ENCODE measurements at regions not wholly inside any gene's neighbourhood (a gene's known extent, or its start where the extent isn't known, plus 50 kb on each side); places are given as distances from the start of the nearest gene placed in this dataset.

GRCh38 chr2:4269885-4270284 lies 566.5 kb downstream of the DCDC2C start:
- WGBS, 2 donors: 83 to 95% methylated on average over 2 of the region's 2 CpGs
- intact Hi-C loops (cut with DNase I; ENCODE audit: low total_unique reads): no loop called here
- TF ChIP-seq POLR2A (IDR thresholded peaks at IDR 0.05) (no peak), CTCF (IDR thresholded peaks at IDR 0.05) (no peak)

GRCh38 chr2:4272261-4272858 lies 569.0 kb downstream of the DCDC2C start:
- TF ChIP-seq POLR2A (IDR thresholded peaks at IDR 0.05) (no peak), CTCF (IDR thresholded peaks at IDR 0.05) (no peak)
- intact Hi-C loops (cut with DNase I; ENCODE audit: low total_unique reads): no loop called here
- 80 to 84% methylated on average over 13 of the region's 13 CpGs for WGBS, 2 donors
- DNase-seq (ENCODE audit: low spot score in 2 of 2): no peak
- no peak overlapping the region for H3K4me3 ChIP-seq (ENCODE audit: low read depth, poor library complexity, severe bottlenecking)

More at GRCh38 chr2:4269885-4270284, 566.5 kb downstream of the DCDC2C start:
- DNase-seq (ENCODE audit: low spot score in 2 of 2): no peak
- no peak overlapping the region for H3K4me3 ChIP-seq (ENCODE audit: low read depth, poor library complexity, severe bottlenecking)

GRCh38 chr2:4278392-4278791 lies 575.0 kb downstream of the DCDC2C start:
- TF ChIP-seq CTCF (IDR thresholded peaks at IDR 0.05) (no peak), POLR2A (IDR thresholded peaks at IDR 0.05) (no peak)
- DNase-seq (ENCODE audit: low spot score in 2 of 2): no peak
- intact Hi-C loops (cut with DNase I; ENCODE audit: low total_unique reads): no loop called here
- H3K4me3 ChIP-seq (ENCODE audit: low read depth, poor library complexity, severe bottlenecking): no peak overlapping the region
- whole genome bisulfite sequencing, 2 donors: 79 to 88% methylated on average over 7 of the region's 7 CpGs

GRCh38 chr2:4279431-4279830 lies 576.1 kb downstream of the DCDC2C start:
- DNase-seq (ENCODE audit: low spot score in 2 of 2): no peak
- intact Hi-C loops (cut with DNase I; ENCODE audit: low total_unique reads): no loop called here
- H3K4me3 ChIP-seq (ENCODE audit: low read depth, poor library complexity, severe bottlenecking): no peak overlapping the region
- no peak for TF ChIP-seq POLR2A (IDR thresholded peaks at IDR 0.05)
- no peak for TF ChIP-seq CTCF (IDR thresholded peaks at IDR 0.05)
- 75 to 79% methylated on average over 5 of the region's 5 CpGs for WGBS, 2 donors

- DNase-seq (ENCODE audit: low spot score in 2 of 2): no peak
- intact Hi-C loops (cut with DNase I; ENCODE audit: low total_unique reads): no loop called here
- no peak overlapping the region for H3K4me3 ChIP-seq (ENCODE audit: low read depth, poor library complexity, severe bottlenecking)
- 63 to 64% methylated on average over 4 of the region's 4 CpGs for WGBS, 2 donors
- no peak for TF ChIP-seq CTCF (IDR thresholded peaks at IDR 0.05)
- no peak for TF ChIP-seq POLR2A (IDR thresholded peaks at IDR 0.05)
Observed at GRCh38 chr2:4291430-4291829, 588.1 kb downstream of the DCDC2C start.

- no peak for DNase-seq (ENCODE audit: low spot score in 2 of 2)
- no peak for TF ChIP-seq CTCF (IDR thresholded peaks at IDR 0.05)
- TF ChIP-seq POLR2A (IDR thresholded peaks at IDR 0.05): no peak
- H3K4me3 ChIP-seq (ENCODE audit: low read depth, poor library complexity, severe bottlenecking): no peak overlapping the region
- intact Hi-C loops (cut with DNase I; ENCODE audit: low total_unique reads): no loop called here
Observed at GRCh38 chr2:4295680-4296079, 592.3 kb downstream of the DCDC2C start.

All from lower leg skin (tissue), 4 donors.